H9 (cell line): ENCODE measurements at regions not wholly inside any gene's neighbourhood (a gene's known extent, or its start where the extent isn't known, plus 50 kb on each side); places are given as distances from the start of the nearest gene placed in this dataset.

Source experiments
- DNase-seq: peaks from one replicate; pipeline ENCODE4 v3.0.0-alpha.2; 2017
- H2AFZ ChIP-seq: one replicate; pipeline ENCODE4 v1.6.1; 2013; ENCODE audit warnings: mild to moderate bottlenecking, low read length, control low read depth, moderate library complexity
- H2AK5ac ChIP-seq: 2 replicates; pipeline ENCODE4 v1.6.1; 2013; ENCODE audit warnings: low read length, control low read depth, mixed read lengths; ENCODE audit not compliant: insufficient read length
- H2BK120ac ChIP-seq: one replicate; pipeline ENCODE4 v1.6.1; 2013; ENCODE audit warnings: low read depth, mild to moderate bottlenecking, low read length, control low read depth, inconsistent platforms; ENCODE audit not compliant: poor library complexity, severe bottlenecking
- H2BK12ac ChIP-seq: 2 replicates; pipeline ENCODE4 v1.6.1; 2013; ENCODE audit warnings: low read length, control low read depth, mixed read lengths, low read depth; ENCODE audit not compliant: insufficient read length
- H2BK15ac ChIP-seq: 2 replicates; pipeline ENCODE4 v1.6.1; 2013; ENCODE audit warnings: low read depth, low read length, control low read depth
- H2BK20ac ChIP-seq: one replicate; pipeline ENCODE4 v1.6.1; 2013; ENCODE audit warnings: low read depth, mild to moderate bottlenecking, low read length, control low read depth, inconsistent platforms; ENCODE audit not compliant: poor library complexity, severe bottlenecking
- H2BK5ac ChIP-seq: 2 replicates; pipeline ENCODE4 v1.6.1; 2013; ENCODE audit warnings: low read length, control low read depth, mixed read lengths; ENCODE audit not compliant: insufficient read length
- H3K14ac ChIP-seq: 2 replicates; pipeline ENCODE4 v1.6.1; 2013; ENCODE audit warnings: low read length, control low read depth; ENCODE audit not compliant: insufficient read depth
- H3K18ac ChIP-seq: 2 replicates; pipeline ENCODE4 v1.6.1; 2013; ENCODE audit warnings: low read depth, mild to moderate bottlenecking, mixed read lengths, low read length, control low read depth; ENCODE audit not compliant: insufficient read length
- H3K23ac ChIP-seq: 2 replicates; pipeline ENCODE4 v1.6.1; 2013; ENCODE audit warnings: low read length, control low read depth, mixed read lengths, low read depth; ENCODE audit not compliant: insufficient read length
- H3K23me2 ChIP-seq: 2 replicates; pipeline ENCODE4 v1.6.1; 2013; ENCODE audit warnings: low read depth, mild to moderate bottlenecking, mixed read lengths, low read length, control low read depth; ENCODE audit not compliant: insufficient read length, poor library complexity, severe bottlenecking
- H3K27ac ChIP-seq: 2 replicates; pipeline ENCODE4 v1.5.1; 2013; ENCODE audit warnings: low read length, control low read depth, mixed read lengths, low read depth; ENCODE audit not compliant: insufficient read length
- H3K27me3 ChIP-seq: 2 replicates; pipeline ENCODE4 v1.6.1; 2013; ENCODE audit warnings: low read length, control low read depth, inconsistent platforms; ENCODE audit not compliant: insufficient read depth
- H3K4ac ChIP-seq: 2 replicates; pipeline ENCODE4 v1.6.1; 2013; ENCODE audit warnings: low read depth, mild to moderate bottlenecking, control low read depth, inconsistent platforms, low read length, moderate library complexity
- H3K4me1 ChIP-seq: 2 replicates; pipeline ENCODE4 v1.6.1; 2013; ENCODE audit warnings: low read length, control low read depth, inconsistent platforms; ENCODE audit not compliant: insufficient read depth
- H3K4me2 ChIP-seq: 2 replicates; pipeline ENCODE4 v1.6.1; 2013; ENCODE audit warnings: low read length, control low read depth, mixed read lengths; ENCODE audit not compliant: insufficient read length, insufficient read depth
- H3K56ac ChIP-seq: 2 replicates; pipeline ENCODE4 v1.6.1; 2013; ENCODE audit warnings: low read depth, mild to moderate bottlenecking, mixed read lengths, low read length, control low read depth; ENCODE audit not compliant: insufficient read length
- H3K79me1 ChIP-seq: 2 replicates; pipeline ENCODE4 v1.6.1; 2013; ENCODE audit warnings: low read depth, mild to moderate bottlenecking, moderate library complexity, low read length, control low read depth, inconsistent platforms; ENCODE audit not compliant: insufficient read depth, poor library complexity, severe bottlenecking
- H3K79me2 ChIP-seq: 2 replicates; pipeline ENCODE4 v1.6.1; 2013; ENCODE audit warnings: low read length, control low read depth, inconsistent platforms; ENCODE audit not compliant: insufficient read depth
- H3K9ac ChIP-seq: 2 replicates; pipeline ENCODE4 v1.6.1; 2013; ENCODE audit warnings: low read length, control low read depth, mixed read lengths; ENCODE audit not compliant: insufficient read length; ENCODE audit errors: extremely low read depth
- H3K9me3 ChIP-seq: one replicate; pipeline ENCODE4 v1.6.1; 2013; ENCODE audit warnings: low read depth, low read length, inconsistent platforms; ENCODE audit not compliant: control insufficient read depth
- H3T11ph ChIP-seq: one replicate; pipeline ENCODE4 v1.6.1; 2013; ENCODE audit warnings: mild to moderate bottlenecking, low read length, control low read depth, inconsistent platforms
- H4K20me1 ChIP-seq: one replicate; pipeline ENCODE4 v1.6.1; 2013; ENCODE audit not compliant: control insufficient read depth, insufficient read length, insufficient read depth
- H4K5ac ChIP-seq: 2 replicates; pipeline ENCODE4 v1.6.1; 2013; ENCODE audit warnings: low read depth, mild to moderate bottlenecking, mixed read lengths, low read length, control low read depth; ENCODE audit not compliant: insufficient read length
- H4K8ac ChIP-seq: replicated peaks from 2 replicates; pipeline ENCODE4 v1.6.1; 2013; ENCODE audit warnings: low read length, control low read depth, mixed read lengths, low read depth; ENCODE audit not compliant: insufficient read length
- H4K91ac ChIP-seq: 2 replicates; pipeline ENCODE4 v1.6.1; 2013; ENCODE audit warnings: low read depth, mild to moderate bottlenecking, moderate library complexity, mixed read lengths, low read length, control low read depth; ENCODE audit not compliant: insufficient read length
- H3K27ac Mint-ChIP-seq, 3 experiments: 2 replicates in 2 of 3; 3 replicates in 1 of 3; pipeline ENCODE4 v1.8.0; 2020 to 2021; ENCODE audit warnings: mixed read lengths in 3 of 3, mild to moderate bottlenecking in 1 of 3, moderate library complexity in 1 of 3
- H3K27me3 Mint-ChIP-seq: 2 replicates; pipeline ENCODE4 v1.8.0; 2021; ENCODE audit warnings: low read depth, mild to moderate bottlenecking, moderate library complexity, mixed read lengths
- H3K36me3 Mint-ChIP-seq, 3 experiments: 2 replicates in 2 of 3; 3 replicates in 1 of 3; pipeline ENCODE4 v1.8.0; 2020 to 2021; ENCODE audit warnings: low read depth in 3 of 3, mixed read lengths in 3 of 3; ENCODE audit not compliant: insufficient read depth in 1 of 3
- H3K4me1 Mint-ChIP-seq, 2 experiments: 2 replicates each; pipeline ENCODE4 v1.8.0; 2020; ENCODE audit warnings: mixed read lengths in 2 of 2
- H3K4me3 Mint-ChIP-seq, 2 experiments: 2 replicates in 1 of 2; 3 replicates in 1 of 2; pipeline ENCODE4 v1.8.0; 2020 to 2021; ENCODE audit warnings: mild to moderate bottlenecking in 2 of 2, mixed read lengths in 2 of 2, moderate library complexity in 1 of 2
- H3K9me3 Mint-ChIP-seq, 2 experiments: 2 replicates in 1 of 2; 3 replicates in 1 of 2; pipeline ENCODE4 v1.8.0; 2020; ENCODE audit warnings: mild to moderate bottlenecking in 2 of 2, mixed read lengths in 2 of 2, moderate library complexity in 1 of 2
- CTCF ChIP-seq: fragments of 200-600 bp; sonication (generic); conservative IDR thresholded peaks from 3 replicates; pipeline ENCODE4 v1.8.0; 2021; ENCODE audit warnings: antibody characterized with exemption, mild to moderate bottlenecking
- WGBS: extraction: QIAGEN DNeasy Blood & Tissue Kit; methylation state at CpG from one replicate; pipeline ENCODE4 v1.1.7; 2013; ENCODE audit warnings: missing lambda C conversion rate, low lambda C conversion rate, mixed read lengths; ENCODE audit not compliant: insufficient read length; ENCODE audit errors: extremely low coverage; 5-methylcytosine and 5-hydroxymethylcytosine counted together

GRCh38 chr4:114311787-114312186 lies 286.8 kb upstream of the UGT8 start:
- Histone ChIP-seq H3K79me2 (no peaks in the 10 kb centered on the region), H3K18ac (no peak overlapping the region), H3K27me3 (no peaks in the 10 kb centered on the region), H3K4me2 (no peak overlapping the region), H4K20me1 (no peaks in the 10 kb centered on the region), H3K56ac (no peak overlapping the region), H3K4ac (no peak overlapping the region), H3K14ac (no peak overlapping the region), H3T11ph (no peak overlapping the region), H4K8ac (no peak overlapping the region), H3K23ac (no peak overlapping the region), H2BK20ac (no peak overlapping the region), H2BK5ac (no peak overlapping the region), H4K91ac (no peak overlapping the region), H2BK15ac (no peak overlapping the region), H3K4me1 (no peaks in the 10 kb centered on the region), H2BK12ac (no peak overlapping the region), H2BK120ac (no peak overlapping the region), H3K79me1 (no peaks in the 10 kb centered on the region), H2AFZ (no peak overlapping the region), H3K23me2 (no peaks in the 10 kb centered on the region), H2AK5ac (no peak overlapping the region), H4K5ac (no peak overlapping the region), H3K9me3 (no peaks in the 10 kb centered on the region), H3K27ac (no peak overlapping the region), H3K9ac (no peak overlapping the region)
- Mint-ChIP-seq H3K27ac (no peak overlapping the region), H3K36me3 (no peaks in the 10 kb centered on the region), H3K27me3 (peaks cover 46% of the 10 kb centered on the region), H3K4me3 (no peak overlapping the region), H3K9me3 (no peaks in the 10 kb centered on the region; a peak in 1 of 5 replicates), H3K4me1 (peaks cover 9 to 12% of the 10 kb centered on the region in 2 experiments)
- DNase-seq: no peak
- TF ChIP-seq CTCF: no peak
- WGBS: no CpG with 5 or more reads among the region's 4 CpGs
